Peyer's patch (tissue), 4 donors: ENCODE measurements at regions not wholly inside any gene's neighbourhood (a gene's known extent, or its start where the extent isn't known, plus 50 kb on each side); places are given as distances from the start of the nearest gene placed in this dataset.

Experiments used
- POLR2A ChIP-seq, 2 donors: fragments of 450-650 bp; IDR thresholded peaks; one replicate each; pipeline ENCODE4 v1.5.1; 2017; ENCODE audit warnings: antibody characterized with exemption in 2 of 2, mild to moderate bottlenecking in 2 of 2, moderate library complexity in 2 of 2
- TF ChIP-seq, protein P1 (sequence below), 6 experiments: fragments of 450-650 bp in 4 of 6; fragments of 200-600 bp in 2 of 6; sonication (generic) in 1 of 6; IDR thresholded peaks; one replicate each; pipeline ENCODE4 v1.5.1; 2017 to 2019; ENCODE audit warnings: antibody characterized with exemption in 6 of 6, mild to moderate bottlenecking in 3 of 6, moderate library complexity in 1 of 6

DNA sequence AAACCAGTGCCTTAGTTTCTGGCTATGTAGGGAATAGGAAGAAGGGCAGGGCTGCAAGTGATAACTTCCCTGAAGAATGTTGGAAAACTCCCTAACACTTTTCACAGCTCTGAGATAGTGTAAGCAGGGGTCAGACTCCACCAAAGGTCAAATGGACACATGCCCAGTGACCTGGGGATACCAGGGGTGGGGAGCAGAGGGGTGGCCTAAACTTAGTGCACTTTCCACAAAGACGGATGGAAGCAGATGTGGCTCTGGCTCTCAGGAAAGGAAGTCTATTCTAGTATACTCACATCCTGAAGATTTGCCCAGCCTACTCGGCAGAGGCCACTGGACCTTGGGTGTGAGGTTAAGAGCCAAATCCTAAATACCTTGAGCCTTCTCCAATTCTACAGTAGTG lies 285.8 kb downstream of the NUAK1 start:
- TF ChIP-seq, protein P1, sequence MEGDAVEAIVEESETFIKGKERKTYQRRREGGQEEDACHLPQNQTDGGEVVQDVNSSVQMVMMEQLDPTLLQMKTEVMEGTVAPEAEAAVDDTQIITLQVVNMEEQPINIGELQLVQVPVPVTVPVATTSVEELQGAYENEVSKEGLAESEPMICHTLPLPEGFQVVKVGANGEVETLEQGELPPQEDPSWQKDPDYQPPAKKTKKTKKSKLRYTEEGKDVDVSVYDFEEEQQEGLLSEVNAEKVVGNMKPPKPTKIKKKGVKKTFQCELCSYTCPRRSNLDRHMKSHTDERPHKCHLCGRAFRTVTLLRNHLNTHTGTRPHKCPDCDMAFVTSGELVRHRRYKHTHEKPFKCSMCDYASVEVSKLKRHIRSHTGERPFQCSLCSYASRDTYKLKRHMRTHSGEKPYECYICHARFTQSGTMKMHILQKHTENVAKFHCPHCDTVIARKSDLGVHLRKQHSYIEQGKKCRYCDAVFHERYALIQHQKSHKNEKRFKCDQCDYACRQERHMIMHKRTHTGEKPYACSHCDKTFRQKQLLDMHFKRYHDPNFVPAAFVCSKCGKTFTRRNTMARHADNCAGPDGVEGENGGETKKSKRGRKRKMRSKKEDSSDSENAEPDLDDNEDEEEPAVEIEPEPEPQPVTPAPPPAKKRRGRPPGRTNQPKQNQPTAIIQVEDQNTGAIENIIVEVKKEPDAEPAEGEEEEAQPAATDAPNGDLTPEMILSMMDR (IDR thresholded peaks at IDR 0.05): no peak
- TF ChIP-seq POLR2A (IDR thresholded peaks at IDR 0.05): no peak
